Choroid plexus epithelial cell (primary cell): ENCODE measurements at regions not wholly inside any gene's neighbourhood (a gene's known extent, or its start where the extent isn't known, plus 50 kb on each side); places are given as distances from the start of the nearest gene placed in this dataset.

Experiments used
- DNase-seq: peaks from one replicate; pipeline ENCODE4 v3.0.0-alpha.2; 2010; ENCODE audit warnings: low read depth
- H3K4me3 ChIP-seq: 2 replicates; pipeline ENCODE4 v1.5.1; 2011; ENCODE audit warnings: low read depth, mild to moderate bottlenecking, control low read depth, low read length, moderate library complexity
- CTCF ChIP-seq: conservative IDR thresholded peaks from 2 replicates; pipeline ENCODE4 v1.5.1; 2011; ENCODE audit warnings: low read depth, mild to moderate bottlenecking, control low read depth, inconsistent platforms, low read length, moderate library complexity

- DNase-seq, result no peak
- TF ChIP-seq CTCF, result no peak
- no peak overlapping the region for H3K4me3 ChIP-seq
These were observed 266.7 kb upstream of the B3GAT1 start for GRCh38 chr11:134678744-134679143.

GRCh38 chr11:134677891-134678551, 266.0 kb upstream of the B3GAT1 start:
- no peak overlapping the region for H3K4me3 ChIP-seq
- no peak for TF ChIP-seq CTCF

GRCh38 chr11:134677397-134677822, 265.4 kb upstream of the B3GAT1 start:
- TF ChIP-seq CTCF, result no peak
- DNase-seq, result no peak
- H3K4me3 ChIP-seq, result no peak overlapping the region

More at GRCh38 chr11:134677891-134678551, 266.0 kb upstream of the B3GAT1 start:
- no peak for DNase-seq

GRCh38 chr11:134676516-134677287, 264.7 kb upstream of the B3GAT1 start:
- no peak for TF ChIP-seq CTCF
- no peak overlapping the region for H3K4me3 ChIP-seq
- no peak for DNase-seq

GRCh38 chr11:134675983-134676382, 263.9 kb upstream of the B3GAT1 start:
- no peak overlapping the region for H3K4me3 ChIP-seq
- DNase-seq, result no peak
- no peak for TF ChIP-seq CTCF

GRCh38 chr11:134674974-134675373, 262.9 kb upstream of the B3GAT1 start:
- DNase-seq, result no peak
- no peak overlapping the region for H3K4me3 ChIP-seq
- TF ChIP-seq CTCF, result no peak
